ENCODE measurements at regions not wholly inside any gene's neighbourhood (a gene's known extent, or its start where the extent isn't known, plus 50 kb on each side); places are given as distances from the start of the nearest gene placed in this dataset.

- Histone ChIP-seq H3K36me3 (ENCODE audit: control insufficient read depth in 2 of 3, insufficient read depth in 3 of 3, low read length in 3 of 3) (no peaks in the 10 kb centered on the region), H3K9ac (ENCODE audit: low read length in 3 of 3) (no peak overlapping the region), H3K27me3 (ENCODE audit: control insufficient read depth, insufficient read depth, low read length) (no peaks in the 10 kb centered on the region), H3K9me3 (ENCODE audit: control insufficient read depth in 2 of 3, insufficient read depth in 1 of 3, low read length in 3 of 3) (no peaks in the 10 kb centered on the region), H3K4me3 (ENCODE audit: low read length in 3 of 3) (no peak overlapping the region), H3K27ac (ENCODE audit: low read depth in 2 of 2, low read length in 2 of 2) (no peak overlapping the region), H3K4me1 (ENCODE audit: control insufficient read depth in 2 of 3, insufficient read depth in 2 of 3, low read depth in 1 of 3, low read length in 3 of 3) (no peaks in the 10 kb centered on the region)
- TF ChIP-seq CTCF (IDR thresholded peaks at IDR 0.05; ENCODE audit: borderline replicate concordance, extremely low read depth, insufficient read depth), result no peak
- DNase-seq, result no peak
- FAIRE-seq, result no peak
- intact Hi-C loops (cut with DNase I), result no loop called here
These were observed 1562.9 kb downstream of the OLFM4 start for GRCh38 chr13:54591540-54591939.

DNA sequence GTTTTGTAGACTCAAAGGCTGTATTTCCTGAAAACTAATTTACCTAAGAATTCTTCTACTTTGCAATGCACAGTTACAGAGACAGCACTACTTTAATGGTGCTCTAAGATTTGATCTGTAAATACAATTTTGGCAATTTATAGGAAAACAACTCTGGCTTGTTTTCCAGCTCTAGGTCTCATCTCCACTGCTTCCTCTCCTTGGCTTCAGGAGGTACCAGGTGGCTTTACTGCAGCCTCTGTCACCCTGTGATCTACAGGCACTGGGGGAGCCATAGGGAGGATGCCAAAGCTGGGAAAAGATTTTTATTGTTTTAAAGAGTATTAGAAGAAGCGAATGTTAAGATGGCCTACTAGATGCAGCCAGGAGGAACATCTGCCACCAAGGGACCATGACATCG is 1563.6 kb downstream of the OLFM4 start:
- no peaks in the 10 kb centered on the region for H3K9me3 ChIP-seq (ENCODE audit: control insufficient read depth in 2 of 3, insufficient read depth in 1 of 3, low read length in 3 of 3)
- H3K27ac ChIP-seq (ENCODE audit: low read depth in 2 of 2, low read length in 2 of 2), result no peak overlapping the region
- H3K4me1 ChIP-seq (ENCODE audit: control insufficient read depth in 2 of 3, insufficient read depth in 2 of 3, low read depth in 1 of 3, low read length in 3 of 3), result no peaks in the 10 kb centered on the region
- H3K36me3 ChIP-seq (ENCODE audit: control insufficient read depth in 2 of 3, insufficient read depth in 3 of 3, low read length in 3 of 3), result no peaks in the 10 kb centered on the region
- intact Hi-C loops (cut with DNase I), result no loop called here
- DNase-seq, result no peak
- H3K4me3 ChIP-seq (ENCODE audit: low read length in 3 of 3), result no peak overlapping the region
- no peak for TF ChIP-seq CTCF (IDR thresholded peaks at IDR 0.05; ENCODE audit: borderline replicate concordance, extremely low read depth, insufficient read depth)
- H3K27me3 ChIP-seq (ENCODE audit: control insufficient read depth, insufficient read depth, low read length), result no peaks in the 10 kb centered on the region
- no peak overlapping the region for H3K9ac ChIP-seq (ENCODE audit: low read length in 3 of 3)
- FAIRE-seq, result no peak

GRCh38 chr13:54593504-54593903 is 1564.9 kb downstream of the OLFM4 start:
- Histone ChIP-seq H3K4me1 (ENCODE audit: control insufficient read depth in 2 of 3, insufficient read depth in 2 of 3, low read depth in 1 of 3, low read length in 3 of 3) (no peaks in the 10 kb centered on the region), H3K27ac (ENCODE audit: low read depth in 2 of 2, low read length in 2 of 2) (no peak overlapping the region), H3K9ac (ENCODE audit: low read length in 3 of 3) (no peak overlapping the region), H3K4me3 (ENCODE audit: low read length in 3 of 3) (no peak overlapping the region), H3K36me3 (ENCODE audit: control insufficient read depth in 2 of 3, insufficient read depth in 3 of 3, low read length in 3 of 3) (no peaks in the 10 kb centered on the region), H3K9me3 (ENCODE audit: control insufficient read depth in 2 of 3, insufficient read depth in 1 of 3, low read length in 3 of 3) (no peaks in the 10 kb centered on the region), H3K27me3 (ENCODE audit: control insufficient read depth, insufficient read depth, low read length) (no peaks in the 10 kb centered on the region)
- TF ChIP-seq CTCF (IDR thresholded peaks at IDR 0.05; ENCODE audit: borderline replicate concordance, extremely low read depth, insufficient read depth), result no peak
- FAIRE-seq (no peak), DNase-seq (no peak)
- intact Hi-C loops (cut with DNase I), result no loop called here

DNA sequence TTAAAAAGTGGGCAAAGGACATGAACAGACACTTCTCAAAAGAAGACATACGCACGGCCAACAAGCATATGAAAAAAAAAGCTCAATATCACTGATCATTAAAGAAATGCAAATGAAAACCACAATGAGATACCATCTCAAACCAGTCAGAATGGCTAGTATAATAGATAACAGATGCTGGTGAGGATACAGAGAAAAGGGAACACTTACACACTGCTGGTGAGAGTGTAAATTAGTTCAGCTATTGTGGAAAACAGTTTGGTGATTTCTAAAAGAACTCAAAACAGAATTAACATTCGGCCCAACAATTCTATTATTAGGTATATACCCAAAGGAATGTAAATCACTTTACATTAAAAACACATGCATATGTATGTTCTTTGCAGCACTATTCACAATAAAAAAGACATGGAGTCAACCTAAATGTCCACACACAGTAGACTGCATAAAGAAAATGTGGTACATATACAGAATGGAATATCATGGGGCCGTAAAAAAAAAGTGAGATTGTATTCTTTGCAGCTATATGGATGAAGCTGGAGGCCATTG is 1569.0 kb downstream of the OLFM4 start:
- no peaks in the 10 kb centered on the region for H3K27me3 ChIP-seq (ENCODE audit: control insufficient read depth, insufficient read depth, low read length)
- FAIRE-seq, result no peak
- no peaks in the 10 kb centered on the region for H3K36me3 ChIP-seq (ENCODE audit: control insufficient read depth in 2 of 3, insufficient read depth in 3 of 3, low read length in 3 of 3)
- no peak for TF ChIP-seq CTCF (IDR thresholded peaks at IDR 0.05; ENCODE audit: borderline replicate concordance, extremely low read depth, insufficient read depth)
- no peak overlapping the region for H3K4me3 ChIP-seq (ENCODE audit: low read length in 3 of 3)
- H3K9me3 ChIP-seq (ENCODE audit: control insufficient read depth in 2 of 3, insufficient read depth in 1 of 3, low read length in 3 of 3), result no peaks in the 10 kb centered on the region
- DNase-seq, result no peak
- intact Hi-C loops (cut with DNase I), result no loop called here
- H3K27ac ChIP-seq (ENCODE audit: low read depth in 2 of 2, low read length in 2 of 2), result no peak overlapping the region
- H3K4me1 ChIP-seq (ENCODE audit: control insufficient read depth in 2 of 3, insufficient read depth in 2 of 3, low read depth in 1 of 3, low read length in 3 of 3), result no peaks in the 10 kb centered on the region
- no peak overlapping the region for H3K9ac ChIP-seq (ENCODE audit: low read length in 3 of 3)

All from kidney (tissue), 13 donors.